ENCODE measurements at regions not wholly inside any gene's neighbourhood (a gene's known extent, or its start where the extent isn't known, plus 50 kb on each side); places are given as distances from the start of the nearest gene placed in this dataset.
A peak's percentile ranks its signal among the peaks of the same experiment; 100 is the strongest.

DNA sequence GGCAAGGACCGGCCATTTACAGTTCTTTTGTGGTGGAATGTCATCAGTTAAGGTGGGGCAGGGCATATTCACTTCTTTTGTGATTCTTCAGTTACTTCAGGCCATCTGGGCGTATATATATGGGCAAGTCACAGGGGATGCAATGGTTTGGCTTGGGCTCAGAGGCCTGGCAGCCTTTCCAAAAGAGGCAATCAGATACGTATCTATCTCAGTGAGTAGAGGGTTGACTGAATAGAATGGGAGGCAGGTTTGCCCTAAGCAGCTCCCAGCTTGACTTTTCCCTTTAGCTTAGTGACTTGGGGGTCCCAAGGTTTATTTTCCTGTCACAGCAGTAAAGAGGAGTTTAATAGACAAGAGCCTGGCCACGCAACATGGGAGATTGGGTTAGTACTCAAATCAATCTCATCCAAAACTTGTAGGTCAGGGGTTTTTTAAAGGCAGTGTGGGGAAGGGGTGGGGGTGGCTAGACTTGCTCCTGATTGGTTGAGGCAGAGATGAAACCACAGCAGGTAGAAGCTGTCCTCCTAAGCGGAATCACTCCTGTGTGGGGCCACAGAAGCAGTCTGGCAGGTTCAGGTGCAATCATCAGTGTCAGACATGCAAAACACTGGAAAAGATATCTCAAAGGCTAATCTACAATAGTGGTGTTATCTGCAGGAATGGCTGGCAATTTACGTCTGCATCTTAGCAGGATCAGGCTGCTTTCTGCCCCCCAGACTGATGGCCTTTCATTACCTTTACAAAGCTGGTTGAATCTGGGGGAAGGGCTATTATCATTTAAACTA is 112.9 kb downstream of the TLR5 start (continued):
- TF ChIP-seq, protein P1, sequence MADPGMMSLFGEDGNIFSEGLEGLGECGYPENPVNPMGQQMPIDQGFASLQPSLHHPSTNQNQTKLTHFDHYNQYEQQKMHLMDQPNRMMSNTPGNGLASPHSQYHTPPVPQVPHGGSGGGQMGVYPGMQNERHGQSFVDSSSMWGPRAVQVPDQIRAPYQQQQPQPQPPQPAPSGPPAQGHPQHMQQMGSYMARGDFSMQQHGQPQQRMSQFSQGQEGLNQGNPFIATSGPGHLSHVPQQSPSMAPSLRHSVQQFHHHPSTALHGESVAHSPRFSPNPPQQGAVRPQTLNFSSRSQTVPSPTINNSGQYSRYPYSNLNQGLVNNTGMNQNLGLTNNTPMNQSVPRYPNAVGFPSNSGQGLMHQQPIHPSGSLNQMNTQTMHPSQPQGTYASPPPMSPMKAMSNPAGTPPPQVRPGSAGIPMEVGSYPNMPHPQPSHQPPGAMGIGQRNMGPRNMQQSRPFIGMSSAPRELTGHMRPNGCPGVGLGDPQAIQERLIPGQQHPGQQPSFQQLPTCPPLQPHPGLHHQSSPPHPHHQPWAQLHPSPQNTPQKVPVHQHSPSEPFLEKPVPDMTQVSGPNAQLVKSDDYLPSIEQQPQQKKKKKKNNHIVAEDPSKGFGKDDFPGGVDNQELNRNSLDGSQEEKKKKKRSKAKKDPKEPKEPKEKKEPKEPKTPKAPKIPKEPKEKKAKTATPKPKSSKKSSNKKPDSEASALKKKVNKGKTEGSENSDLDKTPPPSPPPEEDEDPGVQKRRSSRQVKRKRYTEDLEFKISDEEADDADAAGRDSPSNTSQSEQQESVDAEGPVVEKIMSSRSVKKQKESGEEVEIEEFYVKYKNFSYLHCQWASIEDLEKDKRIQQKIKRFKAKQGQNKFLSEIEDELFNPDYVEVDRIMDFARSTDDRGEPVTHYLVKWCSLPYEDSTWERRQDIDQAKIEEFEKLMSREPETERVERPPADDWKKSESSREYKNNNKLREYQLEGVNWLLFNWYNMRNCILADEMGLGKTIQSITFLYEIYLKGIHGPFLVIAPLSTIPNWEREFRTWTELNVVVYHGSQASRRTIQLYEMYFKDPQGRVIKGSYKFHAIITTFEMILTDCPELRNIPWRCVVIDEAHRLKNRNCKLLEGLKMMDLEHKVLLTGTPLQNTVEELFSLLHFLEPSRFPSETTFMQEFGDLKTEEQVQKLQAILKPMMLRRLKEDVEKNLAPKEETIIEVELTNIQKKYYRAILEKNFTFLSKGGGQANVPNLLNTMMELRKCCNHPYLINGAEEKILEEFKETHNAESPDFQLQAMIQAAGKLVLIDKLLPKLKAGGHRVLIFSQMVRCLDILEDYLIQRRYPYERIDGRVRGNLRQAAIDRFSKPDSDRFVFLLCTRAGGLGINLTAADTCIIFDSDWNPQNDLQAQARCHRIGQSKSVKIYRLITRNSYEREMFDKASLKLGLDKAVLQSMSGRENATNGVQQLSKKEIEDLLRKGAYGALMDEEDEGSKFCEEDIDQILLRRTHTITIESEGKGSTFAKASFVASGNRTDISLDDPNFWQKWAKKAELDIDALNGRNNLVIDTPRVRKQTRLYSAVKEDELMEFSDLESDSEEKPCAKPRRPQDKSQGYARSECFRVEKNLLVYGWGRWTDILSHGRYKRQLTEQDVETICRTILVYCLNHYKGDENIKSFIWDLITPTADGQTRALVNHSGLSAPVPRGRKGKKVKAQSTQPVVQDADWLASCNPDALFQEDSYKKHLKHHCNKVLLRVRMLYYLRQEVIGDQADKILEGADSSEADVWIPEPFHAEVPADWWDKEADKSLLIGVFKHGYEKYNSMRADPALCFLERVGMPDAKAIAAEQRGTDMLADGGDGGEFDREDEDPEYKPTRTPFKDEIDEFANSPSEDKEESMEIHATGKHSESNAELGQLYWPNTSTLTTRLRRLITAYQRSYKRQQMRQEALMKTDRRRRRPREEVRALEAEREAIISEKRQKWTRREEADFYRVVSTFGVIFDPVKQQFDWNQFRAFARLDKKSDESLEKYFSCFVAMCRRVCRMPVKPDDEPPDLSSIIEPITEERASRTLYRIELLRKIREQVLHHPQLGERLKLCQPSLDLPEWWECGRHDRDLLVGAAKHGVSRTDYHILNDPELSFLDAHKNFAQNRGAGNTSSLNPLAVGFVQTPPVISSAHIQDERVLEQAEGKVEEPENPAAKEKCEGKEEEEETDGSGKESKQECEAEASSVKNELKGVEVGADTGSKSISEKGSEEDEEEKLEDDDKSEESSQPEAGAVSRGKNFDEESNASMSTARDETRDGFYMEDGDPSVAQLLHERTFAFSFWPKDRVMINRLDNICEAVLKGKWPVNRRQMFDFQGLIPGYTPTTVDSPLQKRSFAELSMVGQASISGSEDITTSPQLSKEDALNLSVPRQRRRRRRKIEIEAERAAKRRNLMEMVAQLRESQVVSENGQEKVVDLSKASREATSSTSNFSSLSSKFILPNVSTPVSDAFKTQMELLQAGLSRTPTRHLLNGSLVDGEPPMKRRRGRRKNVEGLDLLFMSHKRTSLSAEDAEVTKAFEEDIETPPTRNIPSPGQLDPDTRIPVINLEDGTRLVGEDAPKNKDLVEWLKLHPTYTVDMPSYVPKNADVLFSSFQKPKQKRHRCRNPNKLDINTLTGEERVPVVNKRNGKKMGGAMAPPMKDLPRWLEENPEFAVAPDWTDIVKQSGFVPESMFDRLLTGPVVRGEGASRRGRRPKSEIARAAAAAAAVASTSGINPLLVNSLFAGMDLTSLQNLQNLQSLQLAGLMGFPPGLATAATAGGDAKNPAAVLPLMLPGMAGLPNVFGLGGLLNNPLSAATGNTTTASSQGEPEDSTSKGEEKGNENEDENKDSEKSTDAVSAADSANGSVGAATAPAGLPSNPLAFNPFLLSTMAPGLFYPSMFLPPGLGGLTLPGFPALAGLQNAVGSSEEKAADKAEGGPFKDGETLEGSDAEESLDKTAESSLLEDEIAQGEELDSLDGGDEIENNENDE (IDR thresholded peaks at IDR 0.05; ENCODE audit: insufficient replicate concordance, low read length): no peak
- TF ChIP-seq ASH2L (IDR thresholded peaks at IDR 0.05; ENCODE audit: low read length): peak; percentile 77
- 0 out of 2 replicates have a peak, but pooled peaks have one; percentile 9 for TF ChIP-seq TEAD4 (IDR thresholded peaks at IDR 0.05; ENCODE audit: low read depth, low read length)
- TF ChIP-seq SUZ12 (IDR thresholded peaks at IDR 0.05; ENCODE audit: low read length): no peak
- no peak for TF ChIP-seq BACH1 (IDR thresholded peaks at IDR 0.05; ENCODE audit: low read length)
- no peak for TF ChIP-seq HDAC6 (IDR thresholded peaks at IDR 0.05; ENCODE audit: low read depth, low read length)
- no peak for TF ChIP-seq HDAC2 (IDR thresholded peaks at IDR 0.05; ENCODE audit: borderline replicate concordance in 1 of 2, low read depth in 2 of 2, low read length in 2 of 2)
- TF ChIP-seq SIRT6 (IDR thresholded peaks at IDR 0.05; ENCODE audit: low read length): no peak
- TF ChIP-seq FOSL1 (IDR thresholded peaks at IDR 0.05; ENCODE audit: insufficient read depth, low read depth, low read length): no peak
- no peak; a peak in 1 of 3 replicates for TF ChIP-seq EP300 (IDR thresholded peaks at IDR 0.05; ENCODE audit: borderline replicate concordance in 1 of 2, low read depth in 2 of 2, low read length in 2 of 2)
